ENCODE measurements at regions not wholly inside any gene's neighbourhood (a gene's known extent, or its start where the extent isn't known, plus 50 kb on each side); places are given as distances from the start of the nearest gene placed in this dataset.

- no peak for TF ChIP-seq CTCF (IDR thresholded peaks at IDR 0.05; ENCODE audit: borderline replicate concordance, insufficient read depth, low read depth, low read length)
- no peak overlapping the region for H3K4me3 ChIP-seq (ENCODE audit: low read depth, low read length)
Observed at GRCh38 chr3:41106691-41107090, 92.6 kb upstream of the CTNNB1 start.

- no peak overlapping the region for H3K4me3 ChIP-seq (ENCODE audit: low read depth, low read length)
- no peak for TF ChIP-seq CTCF (IDR thresholded peaks at IDR 0.05; ENCODE audit: borderline replicate concordance, insufficient read depth, low read depth, low read length)
Observed at GRCh38 chr3:41111011-41111410, 88.3 kb upstream of the CTNNB1 start.

- no peak overlapping the region for H3K4me3 ChIP-seq (ENCODE audit: low read depth, low read length)
- no peak for TF ChIP-seq CTCF (IDR thresholded peaks at IDR 0.05; ENCODE audit: borderline replicate concordance, insufficient read depth, low read depth, low read length)
Observed at GRCh38 chr3:41112466-41112865, 86.8 kb upstream of the CTNNB1 start.

GRCh38 chr3:41115069-41115468 is 84.2 kb upstream of the CTNNB1 start:
- H3K4me3 ChIP-seq (ENCODE audit: low read depth, low read length) = no peak overlapping the region
- no peak for TF ChIP-seq CTCF (IDR thresholded peaks at IDR 0.05; ENCODE audit: borderline replicate concordance, insufficient read depth, low read depth, low read length)

GRCh38 chr3:41116851-41117250 is 82.5 kb upstream of the CTNNB1 start:
- no peak for TF ChIP-seq CTCF (IDR thresholded peaks at IDR 0.05; ENCODE audit: borderline replicate concordance, insufficient read depth, low read depth, low read length)
- H3K4me3 ChIP-seq (ENCODE audit: low read depth, low read length) = no peak overlapping the region

- no peak overlapping the region for H3K4me3 ChIP-seq (ENCODE audit: low read depth, low read length)
- TF ChIP-seq CTCF (IDR thresholded peaks at IDR 0.05; ENCODE audit: borderline replicate concordance, insufficient read depth, low read depth, low read length) = no peak
Observed at GRCh38 chr3:41117398-41117870, 81.9 kb upstream of the CTNNB1 start.

GRCh38 chr3:41118461-41119390 is 80.6 kb upstream of the CTNNB1 start:
- H3K4me3 ChIP-seq (ENCODE audit: low read depth, low read length) = no peak overlapping the region
- TF ChIP-seq CTCF (IDR thresholded peaks at IDR 0.05; ENCODE audit: borderline replicate concordance, insufficient read depth, low read depth, low read length) = no peak

Measured in GM12875 (cell line).